ENCODE measurements at regions not wholly inside any gene's neighbourhood (a gene's known extent, or its start where the extent isn't known, plus 50 kb on each side); places are given as distances from the start of the nearest gene placed in this dataset.

GRCh38 chr21:32120230-32120629 is 158.6 kb downstream of the MIS18A start:
- no peak for ATAC-seq
- DNase-seq = no peak
- H3K4me1 ChIP-seq = no peaks in the 10 kb centered on the region
- no peaks in the 10 kb centered on the region for H3K36me3 ChIP-seq (ENCODE audit: insufficient read depth in 1 of 2, low read depth in 1 of 2)
- intact Hi-C loops (cut with DNase I) = no loop called here
- H3K27me3 ChIP-seq (ENCODE audit: insufficient read depth in 3 of 3, low read length in 2 of 3) = peaks cover 0 to 2% (median 0%) of the 10 kb centered on the region in 3 donors
- H3K4me3 ChIP-seq = no peak overlapping the region
- TF ChIP-seq CTCF (IDR thresholded peaks at IDR 0.05) = no peak
- H3K9me3 ChIP-seq = no peaks in the 10 kb centered on the region
- 77 to 90% (median 78%) methylated on average over 3 of the region's 3 CpGs for WGBS, 3 donors
- H3K27ac ChIP-seq = no peak overlapping the region

GRCh38 chr21:32119811-32120210 is 159.0 kb downstream of the MIS18A start:
- DNase-seq (no peak), ATAC-seq (no peak)
- Histone ChIP-seq H3K4me3 (no peak overlapping the region), H3K27me3 (ENCODE audit: insufficient read depth in 3 of 3, low read length in 2 of 3) (peaks cover 0 to 2% (median 0%) of the 10 kb centered on the region in 3 donors), H3K36me3 (ENCODE audit: insufficient read depth in 1 of 2, low read depth in 1 of 2) (no peaks in the 10 kb centered on the region), H3K4me1 (no peaks in the 10 kb centered on the region), H3K9me3 (no peaks in the 10 kb centered on the region), H3K27ac (no peak overlapping the region)
- no peak for TF ChIP-seq CTCF (IDR thresholded peaks at IDR 0.05)
- intact Hi-C loops (cut with DNase I) = no loop called here
- WGBS, 3 donors = 92 to 96% (median 93%) methylated on average over 1 of the region's 1 CpG

- intact Hi-C loops (cut with DNase I) = no loop called here
- H3K9me3 ChIP-seq = no peaks in the 10 kb centered on the region
- no peak overlapping the region for H3K4me3 ChIP-seq
- TF ChIP-seq CTCF (IDR thresholded peaks at IDR 0.05) = no peak
- ATAC-seq (no peak), DNase-seq (no peak)
- no peaks in the 10 kb centered on the region for H3K36me3 ChIP-seq (ENCODE audit: insufficient read depth in 1 of 2, low read depth in 1 of 2)
- H3K27ac ChIP-seq = no peak overlapping the region
- peaks cover 0 to 2% (median 0%) of the 10 kb centered on the region in 3 donors for H3K27me3 ChIP-seq (ENCODE audit: insufficient read depth in 3 of 3, low read length in 2 of 3)
- 34 to 43% (median 39%) methylated on average over 4 of the region's 4 CpGs for WGBS, 3 donors
- H3K4me1 ChIP-seq = no peaks in the 10 kb centered on the region
These were observed 159.5 kb downstream of the MIS18A start for GRCh38 chr21:32119389-32119788.

- Histone ChIP-seq H3K27ac (no peak overlapping the region), H3K4me1 (no peaks in the 10 kb centered on the region), H3K36me3 (ENCODE audit: insufficient read depth in 1 of 2, low read depth in 1 of 2) (no peaks in the 10 kb centered on the region), H3K4me3 (no peak overlapping the region), H3K9me3 (no peaks in the 10 kb centered on the region), H3K27me3 (ENCODE audit: insufficient read depth in 3 of 3, low read length in 2 of 3) (no peaks in the 10 kb centered on the region)
- WGBS, 3 donors = 37 to 56% (median 48%) methylated on average over 11 of the region's 11 CpGs
- ATAC-seq (no peak), DNase-seq (no peak)
- no peak for TF ChIP-seq CTCF (IDR thresholded peaks at IDR 0.05)
- intact Hi-C loops (cut with DNase I) = no loop called here
These were observed 164.3 kb downstream of the MIS18A start for GRCh38 chr21:32114419-32115035.

GRCh38 chr21:32113486-32113885 is 165.4 kb downstream of the MIS18A start:
- Histone ChIP-seq H3K27ac (no peak overlapping the region), H3K36me3 (ENCODE audit: insufficient read depth in 1 of 2, low read depth in 1 of 2) (no peaks in the 10 kb centered on the region), H3K4me3 (no peak overlapping the region), H3K27me3 (ENCODE audit: insufficient read depth in 3 of 3, low read length in 2 of 3) (no peaks in the 10 kb centered on the region), H3K4me1 (no peaks in the 10 kb centered on the region), H3K9me3 (no peaks in the 10 kb centered on the region)
- ATAC-seq (no peak), DNase-seq (no peak)
- no peak for TF ChIP-seq CTCF (IDR thresholded peaks at IDR 0.05)
- intact Hi-C loops (cut with DNase I) = no loop called here
- WGBS, 3 donors = 94 to 97% (median 96%) methylated on average over 3 of the region's 3 CpGs
